ENCODE measurements at regions not wholly inside any gene's neighbourhood (a gene's known extent, or its start where the extent isn't known, plus 50 kb on each side); places are given as distances from the start of the nearest gene placed in this dataset.
"Not testable (repeated sequence)": the region's sequence is repeated elsewhere in the genome, so short reads cannot be mapped to it uniquely, and the experiment has no call there.

GRCh38 chr6:50992704-50993625, 174.3 kb downstream of the TFAP2B start:
- ChIA-PET POLR2A (no interaction called here), CTCF (no interaction called here)

GRCh38 chr6:50993941-50994720, 175.5 kb downstream of the TFAP2B start:
- ChIA-PET POLR2A (no interaction called here), CTCF (no interaction called here)

- CTCF ChIA-PET: no interaction called here
- POLR2A ChIA-PET: no interaction called here
Measured at GRCh38 chr6:50995036-50995435, 176.4 kb downstream of the TFAP2B start.

DNA sequence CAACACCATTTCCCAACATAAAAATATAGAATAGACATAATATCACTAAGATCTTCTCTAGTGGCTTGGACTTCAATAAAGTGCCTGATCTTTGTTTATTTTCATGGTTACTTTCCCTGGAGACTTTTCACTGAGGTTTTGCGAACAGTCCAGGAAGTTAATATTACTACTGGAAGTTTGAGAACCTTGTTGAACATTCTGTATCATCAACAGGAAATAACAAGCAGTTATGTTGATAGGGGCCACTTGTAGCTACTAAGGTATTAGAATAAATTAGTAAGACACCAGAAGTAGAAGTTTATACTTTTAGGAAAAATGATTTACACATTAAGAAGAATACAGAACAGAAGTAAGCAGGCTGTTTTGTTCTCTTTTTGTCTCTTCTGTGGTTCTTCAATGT, 180.2 kb downstream of the TFAP2B start:
- ChIA-PET CTCF (no interaction called here), POLR2A (no interaction called here)

DNA sequence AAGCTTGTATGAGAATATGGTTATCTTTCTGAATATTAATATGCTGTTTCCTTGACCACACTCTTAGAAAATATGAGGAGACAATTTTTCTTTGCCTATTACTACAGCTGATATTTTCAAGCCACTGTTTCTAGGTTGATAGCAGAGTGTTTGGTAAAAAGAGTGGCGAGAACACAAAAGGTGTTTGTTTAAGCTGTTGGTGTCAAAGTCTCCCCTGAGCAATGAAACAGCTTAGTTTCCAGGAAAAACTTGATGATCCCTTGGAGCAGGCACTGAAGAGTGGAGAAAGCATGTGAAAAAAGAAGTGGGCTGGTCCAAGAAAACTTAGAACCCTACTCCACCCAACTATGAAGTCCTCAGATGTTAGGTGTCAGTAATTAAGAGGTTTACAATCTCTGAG, 182.7 kb downstream of the TFAP2B start:
- CTCF ChIA-PET: no interaction called here
- POLR2A ChIA-PET: no interaction called here

- POLR2A ChIA-PET: no interaction called here
- CTCF ChIA-PET: no interaction called here
Measured at GRCh38 chr6:51004380-51004779, 185.7 kb downstream of the TFAP2B start.

GRCh38 chr6:51005779-51006178, 187.1 kb downstream of the TFAP2B start:
- ChIA-PET CTCF (no interaction called here), POLR2A (no interaction called here)

GRCh38 chr6:51007237-51007636, 188.6 kb downstream of the TFAP2B start:
- ChIA-PET CTCF (no interaction called here), POLR2A (no interaction called here)

DNA sequence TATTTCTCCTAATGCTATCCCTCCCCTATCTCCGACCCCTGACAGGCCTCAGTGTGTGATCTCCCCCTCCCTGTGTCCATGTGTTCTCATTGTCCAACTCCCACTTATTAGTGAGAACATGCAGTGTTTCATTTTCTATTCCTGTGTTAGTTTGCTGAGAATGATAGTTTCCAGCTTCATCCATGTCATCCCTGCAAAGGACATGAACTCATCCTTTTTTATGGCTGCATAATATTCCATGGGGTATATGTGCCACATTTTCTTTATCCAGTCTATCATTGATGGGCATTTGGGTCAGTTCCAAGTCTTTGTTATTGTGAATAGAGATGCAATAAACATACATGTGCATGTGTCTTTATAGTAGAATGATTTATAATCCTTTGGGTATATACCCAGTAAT, 190.0 kb downstream of the TFAP2B start:
- POLR2A ChIA-PET: interaction anchor here (0.7 kb wide), 1 partner anchor 12 kb away, joined by 9 read pairs; no protein-coding TSS in a partner anchor
- CTCF ChIA-PET: not testable (repeated sequence)

DNA sequence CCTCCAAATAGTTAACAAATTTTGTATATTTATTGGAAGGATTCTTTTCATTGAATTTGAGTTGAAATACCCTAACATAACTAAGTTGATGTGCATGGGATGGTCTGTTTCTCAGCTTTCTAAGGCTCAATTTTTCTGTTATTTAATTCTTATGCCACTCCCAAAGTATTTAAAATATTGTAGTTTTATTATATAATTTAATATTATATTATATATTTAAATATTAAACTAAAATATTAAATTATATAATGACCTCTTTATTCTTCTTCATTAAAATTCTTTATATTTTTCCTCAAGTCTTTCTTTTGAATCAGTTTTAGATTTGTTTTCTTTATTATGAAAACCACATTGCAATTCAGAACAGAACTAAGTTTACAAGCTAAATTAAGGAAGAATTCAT, 194.7 kb downstream of the TFAP2B start:
- CTCF ChIA-PET: no interaction called here
- POLR2A ChIA-PET: no interaction called here

DNA sequence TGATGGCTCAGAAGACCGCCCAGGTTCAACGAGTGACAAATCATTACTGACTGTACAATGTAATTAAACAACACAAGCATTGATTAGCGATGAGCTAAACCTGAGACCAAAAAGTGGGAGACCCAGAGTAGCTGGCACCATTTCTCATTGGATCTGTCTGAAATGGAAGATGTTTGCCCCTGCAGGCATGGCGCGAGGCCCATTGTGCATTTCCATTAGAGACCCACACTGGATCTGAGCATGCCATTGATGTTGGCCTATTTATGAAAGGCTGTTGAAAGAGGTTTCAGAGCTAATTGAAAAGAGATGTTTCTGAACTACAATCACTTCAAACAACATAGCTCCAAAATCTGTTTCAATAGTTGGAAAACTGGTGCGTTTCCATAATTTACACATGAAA, 196.7 kb downstream of the TFAP2B start:
- ChIA-PET POLR2A (no interaction called here), CTCF (no interaction called here)

DNA sequence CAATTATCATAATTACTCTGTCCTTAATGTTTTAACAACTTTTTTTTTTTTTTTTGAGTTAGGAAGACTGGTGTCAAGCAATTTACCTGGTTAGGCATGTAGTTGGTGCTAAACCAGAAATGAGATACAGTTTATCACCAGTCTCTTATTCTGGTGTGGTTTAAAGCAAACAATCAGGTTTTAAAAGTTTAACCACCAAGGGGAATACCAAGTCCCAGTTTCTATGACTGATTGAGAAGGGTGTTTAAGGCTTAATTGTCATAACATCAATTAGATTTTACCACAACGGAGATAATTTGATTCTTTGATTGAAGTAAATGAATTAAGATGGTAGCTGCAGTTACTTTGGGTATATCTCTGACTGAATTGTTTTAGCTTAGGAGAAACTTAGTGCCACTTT, 197.8 kb downstream of the TFAP2B start:
- POLR2A ChIA-PET: no interaction called here
- CTCF ChIA-PET: no interaction called here

- POLR2A ChIA-PET: no interaction called here
Measured at GRCh38 chr6:51019806-51020205, 201.1 kb downstream of the TFAP2B start.

GRCh38 chr6:51021171-51021570, 202.5 kb downstream of the TFAP2B start:
- CTCF ChIA-PET: no interaction called here
- POLR2A ChIA-PET: no interaction called here

More at GRCh38 chr6:51019806-51020205, 201.1 kb downstream of the TFAP2B start:
- CTCF ChIA-PET: no interaction called here

- ChIA-PET CTCF (interaction anchor here (0.6 kb wide), 1 partner anchor 860 kb away, joined by 3 read pairs; no protein-coding TSS in a partner anchor), POLR2A (no interaction called here)
Measured at GRCh38 chr6:51024126-51024525, 205.5 kb downstream of the TFAP2B start.

GRCh38 chr6:51025082-51025777, 206.6 kb downstream of the TFAP2B start:
- POLR2A ChIA-PET: no interaction called here
- CTCF ChIA-PET: no interaction called here

DNA sequence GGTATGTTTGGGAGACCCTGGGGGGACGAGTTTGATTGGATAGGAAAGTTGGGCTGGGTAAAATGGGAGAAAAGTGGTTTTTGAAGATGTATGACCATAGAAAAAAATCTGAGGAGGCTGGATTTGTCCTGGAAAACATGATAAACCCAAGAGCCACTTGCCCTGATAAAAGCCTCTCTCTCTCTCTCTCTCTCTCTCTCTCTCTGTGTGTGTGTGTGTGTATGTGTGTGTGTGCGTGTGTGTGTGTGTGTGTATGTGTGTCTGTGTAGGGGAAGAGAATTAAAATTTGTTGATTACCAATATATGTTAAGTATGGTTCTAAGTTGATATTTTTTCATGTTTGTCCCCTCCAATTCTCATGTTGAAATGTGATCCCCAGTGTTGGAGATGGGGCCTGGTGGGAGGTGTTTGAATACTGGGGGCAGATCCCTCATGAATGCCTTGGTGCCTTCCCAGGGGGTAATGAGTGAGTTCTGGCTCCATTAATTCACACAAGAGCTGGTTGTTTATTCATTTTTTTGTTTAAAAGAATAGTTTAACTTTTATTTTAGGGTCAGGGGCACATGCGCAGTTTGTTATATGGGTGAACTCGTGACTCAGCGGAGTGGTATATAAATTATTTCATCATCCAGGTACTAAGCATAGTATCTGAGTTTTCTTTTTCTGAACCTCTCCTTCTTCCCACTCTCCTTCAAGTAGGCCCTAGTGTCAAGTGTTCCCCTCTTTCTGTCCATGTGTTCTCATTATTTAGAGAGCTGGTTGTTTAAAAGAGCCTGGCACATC, 208.8 kb downstream of the TFAP2B start:
- ChIA-PET CTCF (no interaction called here), POLR2A (no interaction called here)

DNA sequence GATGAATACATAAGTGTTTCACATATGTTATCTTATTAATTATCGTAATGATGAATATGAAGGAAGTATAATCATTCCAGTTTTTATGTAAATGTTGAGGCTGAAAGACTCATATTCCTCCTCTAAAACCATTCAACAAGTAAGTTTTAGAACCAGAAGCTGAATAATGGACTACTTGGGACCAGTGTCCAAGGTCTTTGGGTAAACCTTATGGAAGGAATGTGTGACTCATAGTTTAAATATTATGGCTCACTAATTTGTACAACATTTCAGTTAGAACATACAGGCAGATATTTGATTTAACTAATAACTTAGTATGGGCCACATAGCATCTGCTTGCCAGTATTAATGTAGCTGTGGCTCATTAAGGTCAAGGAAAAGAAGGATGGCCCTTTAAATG, 209.6 kb downstream of the TFAP2B start:
- CTCF ChIA-PET: no interaction called here

DNA sequence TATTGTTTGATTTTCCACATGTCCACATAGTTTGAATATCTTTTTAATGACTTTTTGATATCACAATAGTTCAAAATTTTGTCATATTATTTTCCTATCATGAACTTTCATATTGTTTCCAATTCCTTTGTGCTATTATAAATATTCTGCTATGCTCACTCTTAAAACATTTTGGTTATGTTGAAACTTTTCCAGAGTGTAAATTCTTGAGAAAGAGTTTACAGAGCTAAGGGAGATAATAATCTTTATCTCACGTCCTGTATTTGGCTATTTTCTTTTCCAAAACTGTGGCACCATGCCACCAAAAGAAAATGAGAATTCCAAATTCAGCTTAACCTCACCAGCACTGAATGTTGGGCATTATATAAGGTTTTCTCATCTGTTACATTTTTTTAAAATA, 210.9 kb downstream of the TFAP2B start:
- ChIA-PET CTCF (no interaction called here), POLR2A (no interaction called here)

More for the DNA sequence above, 209.6 kb downstream of the TFAP2B start:
- POLR2A ChIA-PET: no interaction called here

DNA sequence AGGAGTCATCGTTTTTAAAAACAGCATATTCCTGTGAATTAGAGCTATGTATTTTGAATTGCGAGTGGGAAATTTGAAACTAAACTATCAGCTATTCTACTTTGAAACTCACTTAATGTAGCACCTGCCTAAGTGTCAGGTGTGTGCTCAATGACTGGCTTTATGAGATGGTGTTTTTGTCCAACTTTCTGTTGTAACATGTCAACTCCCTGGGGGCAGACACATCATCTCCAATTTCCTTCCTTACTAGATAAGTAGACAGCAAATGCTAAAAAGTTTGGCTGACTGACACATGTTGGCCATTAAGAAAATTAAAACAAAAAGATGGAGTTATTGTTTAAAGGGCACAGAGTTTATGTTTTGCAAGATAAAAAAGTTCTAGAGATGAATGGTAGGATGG, 226.9 kb downstream of the TFAP2B start:
- CTCF ChIA-PET: no interaction called here

More for the DNA sequence above, 226.9 kb downstream of the TFAP2B start:
- POLR2A ChIA-PET: no interaction called here
